Activated naive CD8-positive, alpha-beta T cell treated with anti-CD3 and anti-CD28 coated beads for 36 hours (primary cell): ENCODE measurements at regions not wholly inside any gene's neighbourhood (a gene's known extent, or its start where the extent isn't known, plus 50 kb on each side); places are given as distances from the start of the nearest gene placed in this dataset.
A peak's percentile ranks its signal among the peaks of the same experiment; 100 is the strongest.

Experiments
- DNase-seq: peaks from one replicate; pipeline ENCODE4 v3.0.0; 2021
- H3K27ac Mint-ChIP-seq: one replicate; pipeline ENCODE4 v1.8.0; 2022; ENCODE audit warnings: mild to moderate bottlenecking, moderate library complexity, mixed read lengths
- H3K27me3 Mint-ChIP-seq: one replicate; pipeline ENCODE4 v1.8.0; 2022; ENCODE audit warnings: mild to moderate bottlenecking, mixed read lengths
- H3K36me3 Mint-ChIP-seq: one replicate; pipeline ENCODE4 v1.8.0; 2021; ENCODE audit warnings: mild to moderate bottlenecking, mixed read lengths
- H3K4me1 Mint-ChIP-seq: one replicate; pipeline ENCODE4 v1.8.0; 2021; ENCODE audit warnings: mixed read lengths
- H3K4me3 Mint-ChIP-seq: one replicate; pipeline ENCODE4 v1.8.0; 2022; ENCODE audit warnings: mild to moderate bottlenecking, moderate library complexity, mixed read lengths
- H3K9me3 Mint-ChIP-seq: one replicate; pipeline ENCODE4 v1.8.0; 2022; ENCODE audit warnings: mixed read lengths

DNA sequence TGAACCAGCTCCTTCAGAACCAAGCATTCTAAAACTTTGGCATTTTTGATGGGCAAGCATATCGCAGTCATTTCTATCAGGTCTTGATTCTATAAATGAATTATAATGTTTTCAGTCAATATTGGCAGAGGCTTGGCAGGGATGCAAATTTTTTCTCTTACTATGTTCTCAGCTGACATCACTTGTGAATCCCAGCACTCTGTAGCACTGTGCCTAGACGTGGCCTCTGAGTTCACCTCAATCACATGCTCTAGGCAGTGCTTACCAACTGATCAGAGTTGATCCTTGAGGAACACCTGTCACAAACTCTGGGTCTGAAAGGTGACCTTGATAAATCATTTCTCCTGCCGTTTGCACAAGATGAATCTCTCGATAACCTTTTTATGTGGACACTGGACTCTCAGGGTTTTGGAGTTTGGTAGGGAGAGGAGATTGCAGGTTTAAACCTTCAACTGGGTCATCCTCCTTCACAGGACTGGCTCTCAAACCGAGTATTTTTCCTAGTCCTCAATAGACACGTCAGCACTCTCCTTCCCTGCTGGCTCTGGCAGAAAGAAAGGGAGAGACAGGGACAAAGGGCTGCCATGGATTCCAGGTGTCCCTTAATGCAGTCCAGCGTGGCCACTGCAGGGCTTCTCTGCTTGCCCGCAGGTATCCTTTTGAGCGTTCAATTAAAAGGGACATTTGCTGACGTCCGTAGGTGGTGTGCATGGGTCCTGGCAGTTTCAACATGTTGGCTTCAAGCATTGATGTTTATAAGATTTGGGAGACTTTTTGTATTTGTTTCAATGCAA, 222.3 kb upstream of the CMC1 start:
- peaks cover 4% of the 10 kb centered on the region for H3K36me3 Mint-ChIP-seq
- H3K27ac Mint-ChIP-seq: no peak overlapping the region
- peaks cover 5% of the 10 kb centered on the region for H3K4me1 Mint-ChIP-seq
- H3K9me3 Mint-ChIP-seq: peaks cover 6% of the 10 kb centered on the region
- H3K4me3 Mint-ChIP-seq: no peak overlapping the region
- H3K27me3 Mint-ChIP-seq: no peaks in the 10 kb centered on the region
- DNase-seq: no peak

DNA sequence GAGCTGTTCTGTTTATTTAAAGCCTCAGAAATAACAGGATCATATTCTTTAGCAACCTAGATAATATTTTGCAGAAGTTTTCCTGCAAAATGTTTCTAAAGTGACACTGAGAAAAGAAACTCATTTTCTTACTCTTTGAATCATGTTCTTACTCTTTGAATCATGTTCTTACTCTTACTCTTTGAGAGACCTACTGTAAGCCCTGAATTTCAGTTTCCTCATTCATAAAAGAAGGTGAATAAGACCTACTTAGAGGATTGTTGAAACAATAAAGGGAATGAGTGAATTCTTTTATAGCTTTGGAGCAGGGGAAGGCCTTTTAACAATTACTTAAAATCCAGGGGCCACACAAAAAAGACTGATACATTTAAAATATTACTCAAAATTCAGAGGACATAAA, 221.7 kb upstream of the CMC1 start:
- peaks cover 5% of the 10 kb centered on the region for H3K4me1 Mint-ChIP-seq
- H3K36me3 Mint-ChIP-seq: peaks cover 6% of the 10 kb centered on the region
- H3K4me3 Mint-ChIP-seq: no peak overlapping the region
- H3K9me3 Mint-ChIP-seq: peaks cover 9% of the 10 kb centered on the region
- no peak for DNase-seq
- no peak overlapping the region for H3K27ac Mint-ChIP-seq
- no peaks in the 10 kb centered on the region for H3K27me3 Mint-ChIP-seq

DNA sequence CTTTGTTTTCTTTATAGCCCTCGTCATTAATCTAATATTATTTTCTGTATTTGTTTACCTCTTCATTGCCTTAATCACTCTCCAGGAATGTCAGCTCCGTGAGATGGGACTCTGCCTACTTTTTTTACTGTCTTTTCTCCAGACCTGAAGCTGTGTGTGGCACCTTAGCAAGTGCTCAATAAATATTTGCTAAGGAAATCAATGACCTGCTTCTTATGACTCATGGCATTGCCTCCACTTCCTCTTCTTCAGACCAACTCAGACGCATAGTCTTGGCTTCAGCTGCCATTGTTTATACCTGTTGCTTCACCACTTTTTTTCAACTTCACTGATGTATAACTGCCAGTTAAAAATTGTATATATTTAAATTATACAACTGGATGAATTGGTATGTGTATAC, 218.5 kb upstream of the CMC1 start:
- no peaks in the 10 kb centered on the region for H3K27me3 Mint-ChIP-seq
- H3K4me3 Mint-ChIP-seq: no peak overlapping the region
- no peak overlapping the region for H3K27ac Mint-ChIP-seq
- H3K36me3 Mint-ChIP-seq: peaks cover 8% of the 10 kb centered on the region
- H3K9me3 Mint-ChIP-seq: peaks cover 13% of the 10 kb centered on the region
- DNase-seq: no peak
- peaks cover 3% of the 10 kb centered on the region for H3K4me1 Mint-ChIP-seq

DNA sequence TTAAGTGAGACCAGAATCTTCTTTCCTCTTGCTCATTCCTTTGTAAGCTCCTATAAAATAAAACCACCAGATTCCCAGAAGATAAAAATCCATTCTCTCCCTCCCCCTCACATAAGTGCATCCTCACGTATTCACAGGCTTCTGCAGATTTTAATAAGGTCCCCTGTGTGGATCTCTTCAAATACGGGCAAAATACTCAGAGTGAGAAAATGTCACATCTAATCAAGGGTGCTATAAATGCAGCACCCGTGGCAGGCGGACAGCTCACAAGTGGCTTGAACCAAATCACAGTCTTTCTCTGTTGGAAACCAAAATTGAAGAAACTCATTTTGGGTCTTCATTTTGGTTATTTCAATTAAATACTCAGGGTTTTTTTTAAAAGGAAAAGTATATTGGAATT, 212.9 kb upstream of the CMC1 start:
- no peak for DNase-seq
- no peak overlapping the region for H3K27ac Mint-ChIP-seq
- H3K4me3 Mint-ChIP-seq: no peak overlapping the region
- no peaks in the 10 kb centered on the region for H3K27me3 Mint-ChIP-seq
- H3K9me3 Mint-ChIP-seq: peaks cover 28% of the 10 kb centered on the region
- H3K4me1 Mint-ChIP-seq: peaks cover 4% of the 10 kb centered on the region
- H3K36me3 Mint-ChIP-seq: peaks cover 8% of the 10 kb centered on the region

DNA sequence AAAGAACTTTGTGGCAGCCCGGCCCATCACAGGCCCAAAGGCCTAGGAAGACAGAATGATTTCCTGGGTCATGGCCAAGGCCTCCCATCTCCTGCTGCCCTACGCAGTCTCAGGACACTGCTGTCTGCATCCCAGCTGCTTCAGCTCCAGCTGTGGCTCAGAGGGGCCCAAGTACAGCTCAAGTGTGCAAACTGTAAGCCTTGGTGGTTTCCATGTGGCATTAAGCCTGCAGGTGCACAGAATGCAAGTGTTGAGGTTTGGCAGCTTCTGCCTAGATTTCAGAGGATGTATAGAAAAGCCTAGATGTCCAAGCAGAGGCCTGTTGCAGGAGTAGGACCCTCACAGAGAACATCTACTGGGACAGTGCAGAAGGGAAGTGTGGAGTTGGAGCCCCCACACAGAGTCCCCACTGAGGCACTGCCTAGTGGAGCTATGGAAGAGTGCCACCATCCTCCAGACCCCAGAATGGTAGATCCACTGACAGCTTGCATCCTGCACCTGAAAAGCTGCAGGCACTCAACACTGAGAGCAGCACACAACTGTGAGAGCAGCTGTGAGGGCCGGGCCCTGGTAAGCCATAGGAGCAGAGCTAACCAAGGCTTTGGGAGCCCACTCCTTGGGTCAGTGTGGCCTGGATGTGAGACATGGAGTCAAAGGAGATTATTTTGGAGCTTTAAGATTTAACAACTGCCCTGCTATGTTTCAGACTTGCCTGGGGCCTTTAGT, 208.2 kb upstream of the CMC1 start:
- Mint-ChIP-seq H3K4me3 (no peak overlapping the region), H3K27ac (no peak overlapping the region), H3K4me1 (peaks cover 25% of the 10 kb centered on the region), H3K27me3 (no peaks in the 10 kb centered on the region), H3K9me3 (peaks cover 20% of the 10 kb centered on the region), H3K36me3 (no peaks in the 10 kb centered on the region)
- no peak for DNase-seq

DNA sequence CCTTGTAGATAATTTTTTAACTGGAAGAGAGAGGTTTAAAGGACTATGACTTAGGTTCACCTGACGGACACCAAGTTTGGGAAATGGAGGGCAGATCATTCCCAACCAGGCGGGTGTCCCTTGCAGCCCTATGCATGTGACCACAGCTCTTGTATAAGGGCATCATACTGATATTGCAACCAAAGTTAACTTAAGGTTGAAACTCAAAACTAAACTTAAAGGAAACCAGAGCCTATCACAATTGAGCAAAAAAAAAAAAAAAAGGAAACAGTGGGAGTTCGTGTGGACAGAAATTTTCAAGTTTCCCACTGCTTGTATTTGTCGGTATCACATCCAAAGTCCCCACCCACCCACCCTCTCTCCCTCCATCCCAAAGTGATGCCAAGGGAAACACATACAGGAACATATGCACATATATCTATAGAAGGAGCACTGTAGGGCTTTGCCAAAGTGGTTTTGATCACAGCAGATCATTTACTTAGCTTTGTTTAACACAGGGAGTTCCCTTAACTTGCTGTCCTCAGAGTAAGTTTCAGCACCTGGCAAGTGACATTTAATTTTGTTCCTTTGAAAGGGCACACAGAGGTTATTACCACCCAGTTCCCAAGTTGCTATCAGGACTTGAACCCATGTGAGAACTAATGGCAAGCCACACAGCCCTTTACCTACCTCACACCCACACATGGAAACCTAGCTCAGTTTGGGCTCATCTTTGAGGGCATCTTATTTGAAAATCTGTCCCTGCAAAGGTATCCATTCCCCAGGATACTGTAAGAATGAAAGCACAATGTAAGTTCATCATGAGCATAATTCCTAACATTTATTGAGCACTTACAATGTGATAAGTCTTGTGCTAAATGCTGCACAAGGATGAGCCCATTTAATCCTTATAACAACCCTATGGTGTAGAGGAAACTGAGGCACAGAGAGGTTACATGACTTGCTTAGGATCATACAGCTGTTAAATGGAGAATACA, 204.5 kb upstream of the CMC1 start:
- Mint-ChIP-seq H3K4me1 (peaks cover 23% of the 10 kb centered on the region), H3K36me3 (no peaks in the 10 kb centered on the region), H3K27ac (no peak overlapping the region), H3K27me3 (no peaks in the 10 kb centered on the region), H3K9me3 (peaks cover 15% of the 10 kb centered on the region), H3K4me3 (no peak overlapping the region)
- no peak for DNase-seq

DNA sequence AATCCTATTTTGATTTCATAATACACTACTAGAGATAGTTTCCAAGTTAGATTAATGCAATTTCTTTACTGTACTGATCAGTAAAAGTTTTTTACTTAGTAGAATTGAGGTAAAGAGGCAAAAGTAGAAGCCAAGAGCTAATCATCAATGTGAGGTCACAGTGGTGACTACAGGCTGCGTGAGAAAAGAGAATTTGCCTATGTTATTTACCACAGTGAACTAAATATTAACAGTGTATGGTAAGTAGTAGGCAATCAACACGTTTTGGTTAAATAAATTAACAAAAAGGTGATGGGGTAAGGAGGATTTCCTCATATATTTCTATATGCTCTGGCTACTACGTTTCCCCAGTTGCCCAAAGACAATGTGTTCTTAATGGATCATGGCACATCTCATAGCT, 202.2 kb upstream of the CMC1 start:
- Mint-ChIP-seq H3K4me1 (peaks cover 28% of the 10 kb centered on the region), H3K9me3 (peaks cover 2% of the 10 kb centered on the region), H3K4me3 (no peak overlapping the region), H3K27me3 (no peaks in the 10 kb centered on the region), H3K36me3 (no peaks in the 10 kb centered on the region), H3K27ac (no peak overlapping the region)
- DNase-seq: no peak

DNA sequence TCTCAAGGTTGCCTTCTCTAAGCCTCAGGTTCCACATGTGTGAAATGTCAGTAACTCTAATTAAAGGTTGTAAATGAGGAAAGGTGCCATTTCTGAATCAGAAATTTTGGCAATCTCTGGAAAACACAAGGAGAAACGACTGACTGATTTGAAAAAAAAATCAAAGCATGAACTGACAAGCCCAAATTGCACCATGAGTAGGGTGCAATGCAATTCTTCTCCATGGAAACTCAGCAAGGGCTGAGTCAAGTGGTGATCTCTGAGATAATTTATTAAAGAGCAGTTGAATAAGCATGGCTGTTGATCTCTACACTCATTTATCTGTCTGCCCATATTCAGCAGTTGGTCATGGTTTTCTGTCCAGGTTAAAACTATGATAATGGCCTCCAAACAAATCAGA, 201.6 kb upstream of the CMC1 start:
- Mint-ChIP-seq H3K9me3 (peaks cover 2% of the 10 kb centered on the region), H3K27me3 (no peaks in the 10 kb centered on the region), H3K4me3 (no peak overlapping the region), H3K4me1 (peaks cover 31% of the 10 kb centered on the region), H3K27ac (no peak overlapping the region), H3K36me3 (no peaks in the 10 kb centered on the region)
- DNase-seq: no peak

DNA sequence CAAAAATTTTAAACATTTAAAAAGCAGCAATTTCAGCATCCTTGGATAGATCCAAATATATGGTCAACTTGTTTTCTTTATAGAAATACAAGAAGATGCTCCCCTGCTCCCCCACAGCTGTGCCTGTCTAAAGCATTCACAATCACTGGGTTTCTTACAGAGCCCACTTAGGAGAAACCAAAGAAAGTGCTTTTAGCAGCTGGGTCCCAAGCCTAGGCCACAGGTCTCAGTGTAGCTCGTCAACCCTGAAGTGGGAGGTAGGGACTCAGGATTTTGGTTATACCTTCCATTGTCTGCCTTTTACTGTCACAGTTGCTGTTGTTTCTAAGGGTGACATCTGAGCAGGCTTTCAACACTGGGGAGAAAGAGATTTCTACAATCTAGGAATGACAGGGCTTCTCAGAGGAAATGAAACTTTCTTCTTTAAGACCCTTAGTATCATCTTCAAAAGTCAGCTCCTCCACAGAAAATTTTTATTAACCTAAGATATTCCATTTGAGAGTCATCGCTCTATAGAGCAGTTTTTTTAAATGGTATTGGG, 199.3 kb upstream of the CMC1 start:
- H3K27ac Mint-ChIP-seq: no peak overlapping the region
- no peaks in the 10 kb centered on the region for H3K27me3 Mint-ChIP-seq
- no peak overlapping the region for H3K4me3 Mint-ChIP-seq
- no peaks in the 10 kb centered on the region for H3K9me3 Mint-ChIP-seq
- H3K4me1 Mint-ChIP-seq: peaks cover 15% of the 10 kb centered on the region
- H3K36me3 Mint-ChIP-seq: no peaks in the 10 kb centered on the region
- DNase-seq: no peak

DNA sequence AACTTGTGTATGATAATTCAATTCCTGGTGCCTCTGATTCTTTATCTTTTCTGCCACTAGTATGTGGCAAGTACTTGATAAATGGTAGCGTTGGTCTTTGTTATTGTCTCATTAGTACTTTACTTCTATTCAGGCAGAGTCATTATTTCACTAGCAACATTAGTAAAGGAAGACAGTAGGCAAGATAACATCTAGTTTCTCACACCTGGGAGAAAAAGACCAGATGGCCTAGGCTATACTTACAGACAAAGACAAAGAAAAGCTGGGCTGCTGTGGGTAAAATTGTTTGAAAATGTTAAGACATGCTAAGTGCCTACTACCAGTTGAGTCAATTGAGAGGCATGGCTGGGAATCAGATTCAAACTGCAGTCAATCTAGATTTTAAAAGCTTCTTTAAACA, 198.7 kb upstream of the CMC1 start:
- H3K4me3 Mint-ChIP-seq: no peak overlapping the region
- H3K27me3 Mint-ChIP-seq: no peaks in the 10 kb centered on the region
- no peak overlapping the region for H3K27ac Mint-ChIP-seq
- no peaks in the 10 kb centered on the region for H3K9me3 Mint-ChIP-seq
- no peaks in the 10 kb centered on the region for H3K36me3 Mint-ChIP-seq
- DNase-seq: no peak
- peaks cover 13% of the 10 kb centered on the region for H3K4me1 Mint-ChIP-seq

DNA sequence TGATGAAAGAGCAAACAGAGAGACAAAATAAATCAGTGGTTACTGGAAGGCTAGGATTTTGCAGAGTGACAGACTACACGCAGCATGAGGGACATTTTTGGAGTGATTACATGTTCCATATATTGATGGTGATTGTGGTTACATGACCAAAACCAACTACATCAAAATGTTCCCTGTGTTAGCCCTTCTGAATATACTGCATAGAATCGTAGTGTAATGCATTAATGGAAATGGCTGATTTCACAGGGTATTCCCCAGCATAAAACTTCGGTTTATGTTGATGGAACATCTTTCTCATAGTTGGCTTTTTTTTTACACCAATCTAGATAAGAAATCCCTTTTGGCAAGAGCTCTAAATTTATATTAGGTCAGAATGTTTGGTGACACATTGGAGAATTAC, 191.3 kb upstream of the CMC1 start:
- DNase-seq: no peak
- Mint-ChIP-seq H3K27ac (no peak overlapping the region), H3K27me3 (no peaks in the 10 kb centered on the region), H3K9me3 (peaks cover 3% of the 10 kb centered on the region), H3K4me1 (peaks cover 29% of the 10 kb centered on the region), H3K4me3 (no peak overlapping the region), H3K36me3 (peaks cover 2% of the 10 kb centered on the region)

DNA sequence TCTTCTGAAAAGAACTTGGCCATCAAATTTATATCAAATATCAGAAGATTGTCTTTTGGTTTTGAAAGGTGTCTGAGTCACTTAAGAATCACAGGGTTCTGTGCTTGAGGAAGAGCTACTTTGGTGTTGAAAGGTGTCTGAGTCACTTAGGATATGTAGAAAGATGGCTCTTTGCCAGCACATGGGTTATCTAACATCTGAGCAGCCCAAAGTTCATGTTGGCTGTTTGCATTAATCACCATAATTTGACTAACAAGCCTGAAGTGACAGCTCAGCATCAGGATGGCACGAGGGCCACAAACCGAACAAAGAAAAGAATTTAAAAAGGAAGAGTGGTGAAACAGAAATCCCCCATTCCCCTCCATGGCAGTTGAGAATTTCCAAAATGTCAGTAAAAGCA, 190.5 kb upstream of the CMC1 start:
- Mint-ChIP-seq H3K27me3 (no peaks in the 10 kb centered on the region), H3K9me3 (peaks cover 3% of the 10 kb centered on the region), H3K4me1 (peaks cover 29% of the 10 kb centered on the region), H3K4me3 (peak overlapping the region; percentile 2), H3K27ac (peak overlapping the region; percentile 80), H3K36me3 (peaks cover 2% of the 10 kb centered on the region)
- DNase-seq: peak; percentile 28

DNA sequence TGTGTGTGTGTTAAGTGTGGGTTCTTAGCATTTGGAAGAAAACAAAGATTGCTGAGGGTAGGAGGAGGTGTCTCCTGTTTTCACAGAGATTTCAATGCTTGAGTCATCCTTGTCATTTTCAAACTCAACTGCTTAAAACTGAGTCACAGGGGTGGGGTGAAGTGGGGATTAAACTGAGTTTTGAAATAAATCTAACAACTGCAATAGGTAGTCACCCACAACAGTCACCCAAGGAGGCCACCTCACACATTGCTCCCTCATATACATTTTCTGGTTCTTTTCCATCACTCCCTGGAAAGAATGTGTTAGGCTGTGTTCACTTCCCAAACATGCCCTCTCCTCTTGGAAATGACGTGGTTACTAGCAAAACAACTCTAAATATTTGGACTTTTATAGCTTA, 187.7 kb upstream of the CMC1 start:
- no peak for DNase-seq
- Mint-ChIP-seq H3K4me1 (peaks cover 29% of the 10 kb centered on the region), H3K27ac (no peak overlapping the region), H3K4me3 (no peak overlapping the region), H3K27me3 (no peaks in the 10 kb centered on the region), H3K36me3 (peaks cover 2% of the 10 kb centered on the region), H3K9me3 (peaks cover 3% of the 10 kb centered on the region)

DNA sequence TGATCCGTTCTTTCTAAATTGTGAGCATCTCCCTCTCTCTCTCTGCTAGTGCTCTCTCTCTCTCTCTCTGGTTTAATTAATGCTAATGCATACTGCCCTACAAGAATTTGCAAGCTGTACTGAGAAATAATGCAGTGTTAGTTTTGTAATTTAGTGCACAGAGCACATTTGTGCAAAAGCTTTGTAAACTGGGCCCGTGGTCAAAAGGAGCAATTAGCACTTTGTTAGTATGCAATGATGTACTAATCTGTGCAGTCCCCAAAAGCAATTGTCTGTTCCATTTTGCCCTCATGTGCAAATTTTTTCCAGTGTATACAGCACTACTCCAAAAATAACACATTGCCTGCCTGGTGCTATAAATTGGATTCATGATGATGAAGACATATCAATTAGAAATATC, 184.6 kb upstream of the CMC1 start:
- H3K9me3 Mint-ChIP-seq: no peaks in the 10 kb centered on the region
- peaks cover 12% of the 10 kb centered on the region for H3K4me1 Mint-ChIP-seq
- DNase-seq: no peak
- H3K27ac Mint-ChIP-seq: no peak overlapping the region
- no peaks in the 10 kb centered on the region for H3K27me3 Mint-ChIP-seq
- no peaks in the 10 kb centered on the region for H3K36me3 Mint-ChIP-seq
- no peak overlapping the region for H3K4me3 Mint-ChIP-seq

DNA sequence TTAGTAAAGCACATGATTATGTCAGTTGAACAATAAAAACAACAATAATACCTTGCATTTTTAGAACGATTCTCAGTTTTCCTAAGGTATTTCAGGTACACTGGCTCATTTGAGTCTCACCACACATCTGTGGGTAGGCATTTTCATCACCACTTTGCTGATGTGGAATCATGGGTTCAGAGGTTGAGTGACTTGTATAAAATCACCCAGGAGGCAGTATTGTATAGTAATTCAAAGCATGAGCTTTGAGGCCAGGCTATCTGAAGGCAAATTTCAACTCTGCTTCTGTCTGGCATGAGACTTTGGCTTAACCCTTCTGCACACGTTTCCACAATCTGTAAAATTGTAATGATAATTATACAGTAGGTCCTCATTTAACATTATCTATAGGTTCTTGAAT, 183.9 kb upstream of the CMC1 start:
- Mint-ChIP-seq H3K9me3 (no peaks in the 10 kb centered on the region), H3K4me3 (no peak overlapping the region), H3K27me3 (no peaks in the 10 kb centered on the region), H3K27ac (no peak overlapping the region), H3K36me3 (no peaks in the 10 kb centered on the region), H3K4me1 (peaks cover 9% of the 10 kb centered on the region)
- no peak for DNase-seq
